ENCODE measurements at regions not wholly inside any gene's neighbourhood (a gene's known extent, or its start where the extent isn't known, plus 50 kb on each side); places are given as distances from the start of the nearest gene placed in this dataset.

- no peak for TF ChIP-seq POLR2A (IDR thresholded peaks at IDR 0.05)
- no peak for TF ChIP-seq CTCF (IDR thresholded peaks at IDR 0.05)
Observed at GRCh38 chr20:4445784-4446183, 196.7 kb upstream of the ADRA1D start.
